ENCODE measurements at regions not wholly inside any gene's neighbourhood (a gene's known extent, or its start where the extent isn't known, plus 50 kb on each side); places are given as distances from the start of the nearest gene placed in this dataset.

- DNase-seq, result no peak
- Histone ChIP-seq H3K4me3 (no peak overlapping the region), H3K4me1 (no peaks in the 10 kb centered on the region), H3K9me3 (no peaks in the 10 kb centered on the region), H3K36me3 (ENCODE audit: insufficient read depth in 1 of 2, low read depth in 1 of 2) (no peaks in the 10 kb centered on the region), H3K27ac (no peak overlapping the region), H3K27me3 (ENCODE audit: insufficient read depth in 3 of 3, low read length in 2 of 3) (peaks cover 0 to 5% (median 0%) of the 10 kb centered on the region in 3 donors)
- 75 to 77% (median 75%) methylated on average over 7 of the region's 7 CpGs for WGBS, 3 donors
- ATAC-seq, result no peak
- TF ChIP-seq CTCF (IDR thresholded peaks at IDR 0.05), result no peak
- intact Hi-C loops (cut with DNase I), result no loop called here
Measured at GRCh38 chr22:48371391-48371790, 1456.3 kb downstream of the BRD1 start.

- Histone ChIP-seq H3K27me3 (ENCODE audit: insufficient read depth in 3 of 3, low read length in 2 of 3) (peaks cover 0 to 5% (median 0%) of the 10 kb centered on the region in 3 donors), H3K4me3 (no peak overlapping the region), H3K4me1 (no peaks in the 10 kb centered on the region), H3K27ac (no peak overlapping the region), H3K36me3 (ENCODE audit: insufficient read depth in 1 of 2, low read depth in 1 of 2) (no peaks in the 10 kb centered on the region), H3K9me3 (no peaks in the 10 kb centered on the region)
- DNase-seq (no peak), ATAC-seq (no peak)
- WGBS, 3 donors, result 56% methylated on average over 13 of the region's 13 CpGs
- TF ChIP-seq CTCF (IDR thresholded peaks at IDR 0.05), result no peak
- intact Hi-C loops (cut with DNase I), result no loop called here
Measured at GRCh38 chr22:48370508-48371325, 1457.0 kb downstream of the BRD1 start.

GRCh38 chr22:48369789-48370507 is 1457.7 kb downstream of the BRD1 start:
- ATAC-seq (no peak), DNase-seq (no peak)
- WGBS, 3 donors, result 34 to 37% (median 36%) methylated on average over 16 to 17 of the region's 17 CpGs
- Histone ChIP-seq H3K27me3 (ENCODE audit: insufficient read depth in 3 of 3, low read length in 2 of 3) (peaks cover 0 to 5% (median 0%) of the 10 kb centered on the region in 3 donors), H3K4me1 (no peaks in the 10 kb centered on the region), H3K36me3 (ENCODE audit: insufficient read depth in 1 of 2, low read depth in 1 of 2) (no peaks in the 10 kb centered on the region), H3K27ac (no peak overlapping the region), H3K9me3 (no peaks in the 10 kb centered on the region), H3K4me3 (no peak overlapping the region)
- intact Hi-C loops (cut with DNase I), result loop anchor here in 1 of 2 donors (10.0 kb wide), 1 partner anchor 55 kb away; no protein-coding TSS in a partner anchor
- no peak for TF ChIP-seq CTCF (IDR thresholded peaks at IDR 0.05)

- no peak for DNase-seq
- Histone ChIP-seq H3K27me3 (ENCODE audit: insufficient read depth in 3 of 3, low read length in 2 of 3) (peaks cover 0 to 2% (median 0%) of the 10 kb centered on the region in 3 donors), H3K27ac (no peak overlapping the region), H3K4me3 (no peak overlapping the region), H3K4me1 (no peaks in the 10 kb centered on the region), H3K9me3 (no peaks in the 10 kb centered on the region), H3K36me3 (ENCODE audit: insufficient read depth in 1 of 2, low read depth in 1 of 2) (no peaks in the 10 kb centered on the region)
- no peak for ATAC-seq
- intact Hi-C loops (cut with DNase I), result loop anchor here in 1 of 2 donors (10.0 kb wide), 1 partner anchor 56 kb away; no protein-coding TSS in a partner anchor
- WGBS, 3 donors, result 61 to 72% (median 66%) methylated on average over 11 of the region's 11 CpGs
- no peak for TF ChIP-seq CTCF (IDR thresholded peaks at IDR 0.05)
Measured at GRCh38 chr22:48368975-48369525, 1458.6 kb downstream of the BRD1 start.

All from psoas muscle (tissue), 7 donors.